Activated T-cell treated with anti-CD3 and anti-CD28 coated beads, Interleukin-2, amount 50 U/mL, for 24 hours (primary cell): ENCODE measurements at regions not wholly inside any gene's neighbourhood (a gene's known extent, or its start where the extent isn't known, plus 50 kb on each side); places are given as distances from the start of the nearest gene placed in this dataset.

Experiments
- DNase-seq: peaks from one replicate; pipeline ENCODE4 v3.0.0-alpha.2; 2020
- H3K27ac Mint-ChIP-seq: 2 replicates; pipeline ENCODE4 v1.8.0; 2020; ENCODE audit warnings: mild to moderate bottlenecking, mixed read lengths
- H3K27me3 Mint-ChIP-seq: 2 replicates; pipeline ENCODE4 v1.8.0; 2020; ENCODE audit warnings: mixed read lengths
- H3K36me3 Mint-ChIP-seq: 2 replicates; pipeline ENCODE4 v1.8.0; 2020; ENCODE audit warnings: low read depth, mixed read lengths
- H3K4me1 Mint-ChIP-seq: 2 replicates; pipeline ENCODE4 v1.8.0; 2020; ENCODE audit warnings: low read depth, mixed read lengths
- H3K4me3 Mint-ChIP-seq: 2 replicates; pipeline ENCODE4 v1.8.0; 2020; ENCODE audit warnings: mild to moderate bottlenecking, moderate library complexity, mixed read lengths
- H3K9me3 Mint-ChIP-seq: 2 replicates; pipeline ENCODE4 v1.8.0; 2020; ENCODE audit warnings: mixed read lengths

DNA sequence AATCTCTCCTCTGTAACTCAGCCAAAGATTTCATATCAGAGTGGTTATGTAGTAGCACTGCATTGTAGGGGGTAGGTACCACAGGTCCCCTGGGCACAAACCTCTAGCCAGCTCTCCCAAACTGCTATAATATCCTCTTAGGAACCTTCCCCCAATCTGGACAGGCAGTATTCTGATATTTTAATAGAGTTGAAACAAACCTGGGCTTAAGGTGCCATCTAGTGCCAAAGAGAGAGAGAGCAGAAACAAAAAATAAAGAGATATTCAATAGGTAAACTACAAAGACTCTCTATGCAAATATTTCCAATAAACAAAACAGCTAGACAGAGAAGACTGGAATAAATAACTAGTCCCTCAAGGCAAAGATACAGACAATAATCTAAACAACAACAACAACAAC is 1070.0 kb downstream of the CDH11 start:
- DNase-seq = no peak
- Mint-ChIP-seq H3K9me3 (peaks cover 29% of the 10 kb centered on the region), H3K4me1 (no peaks in the 10 kb centered on the region), H3K36me3 (no peaks in the 10 kb centered on the region), H3K27ac (no peak overlapping the region), H3K4me3 (no peak overlapping the region), H3K27me3 (no peaks in the 10 kb centered on the region)

DNA sequence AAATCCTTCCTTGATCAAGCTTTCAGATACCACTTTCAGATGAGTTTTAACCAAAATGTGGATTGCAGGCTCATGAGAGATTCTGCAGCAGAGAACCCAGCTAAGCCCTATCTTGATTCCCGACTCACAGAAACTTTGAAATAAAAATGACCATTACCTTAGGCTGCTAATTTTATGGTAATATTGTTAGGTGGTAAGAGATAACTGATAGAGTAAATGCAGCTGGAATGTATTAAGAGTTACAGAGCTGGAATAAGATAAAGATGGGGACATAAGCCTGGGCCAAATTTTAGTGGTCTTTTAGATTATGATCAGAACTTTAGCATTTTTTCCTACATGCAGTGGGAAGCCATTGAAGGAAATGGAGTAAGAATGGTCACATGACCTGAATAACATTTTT is 1074.0 kb downstream of the CDH11 start:
- H3K4me1 Mint-ChIP-seq = no peaks in the 10 kb centered on the region
- DNase-seq = no peak
- H3K27me3 Mint-ChIP-seq = no peaks in the 10 kb centered on the region
- H3K4me3 Mint-ChIP-seq = no peak overlapping the region
- no peak overlapping the region for H3K27ac Mint-ChIP-seq
- no peaks in the 10 kb centered on the region for H3K36me3 Mint-ChIP-seq
- peaks cover 15% of the 10 kb centered on the region for H3K9me3 Mint-ChIP-seq

DNA sequence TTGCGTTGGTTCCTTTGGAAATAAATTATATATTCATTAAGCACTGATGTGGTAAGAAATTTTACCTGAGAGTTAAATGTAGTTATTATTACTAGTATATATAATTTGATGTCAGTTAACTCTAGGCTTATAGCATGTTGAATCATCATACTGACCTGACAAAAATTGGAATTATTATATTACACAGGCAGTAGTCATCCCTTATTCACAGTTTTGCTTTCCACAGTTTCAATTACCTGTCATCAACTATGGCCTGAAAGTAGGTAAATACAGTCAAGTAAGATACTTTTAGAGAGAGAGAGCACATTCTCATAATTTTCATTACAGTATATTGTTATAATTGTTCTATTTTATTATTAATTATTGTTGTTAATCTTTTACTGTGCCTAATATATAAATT is 1074.7 kb downstream of the CDH11 start:
- Mint-ChIP-seq H3K27ac (no peak overlapping the region), H3K4me1 (no peaks in the 10 kb centered on the region), H3K4me3 (no peak overlapping the region), H3K9me3 (peaks cover 15% of the 10 kb centered on the region), H3K36me3 (no peaks in the 10 kb centered on the region), H3K27me3 (no peaks in the 10 kb centered on the region)
- DNase-seq = no peak

DNA sequence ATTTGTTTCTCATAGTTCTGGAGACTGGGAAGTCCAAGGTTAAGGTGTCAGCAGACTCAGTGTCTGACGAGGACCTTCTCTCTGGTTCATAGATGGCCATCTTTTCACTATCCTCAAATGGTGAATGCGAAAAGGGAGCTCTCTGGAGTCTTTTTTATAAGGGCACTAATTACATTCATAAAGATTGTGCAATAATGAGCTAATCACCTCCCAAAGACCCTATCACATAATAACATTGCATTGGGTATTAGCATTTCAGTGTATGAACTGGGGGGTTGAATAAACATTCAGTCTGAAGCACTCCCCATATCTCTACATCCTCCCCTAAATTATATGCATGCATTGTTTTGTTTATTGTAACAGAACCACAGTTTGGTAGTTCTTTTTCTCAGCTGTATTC is 1086.5 kb downstream of the CDH11 start:
- peaks cover 40% of the 10 kb centered on the region for H3K9me3 Mint-ChIP-seq
- no peaks in the 10 kb centered on the region for H3K36me3 Mint-ChIP-seq
- no peak for DNase-seq
- H3K4me1 Mint-ChIP-seq = no peaks in the 10 kb centered on the region
- no peak overlapping the region for H3K27ac Mint-ChIP-seq
- no peak overlapping the region for H3K4me3 Mint-ChIP-seq
- no peaks in the 10 kb centered on the region for H3K27me3 Mint-ChIP-seq

DNA sequence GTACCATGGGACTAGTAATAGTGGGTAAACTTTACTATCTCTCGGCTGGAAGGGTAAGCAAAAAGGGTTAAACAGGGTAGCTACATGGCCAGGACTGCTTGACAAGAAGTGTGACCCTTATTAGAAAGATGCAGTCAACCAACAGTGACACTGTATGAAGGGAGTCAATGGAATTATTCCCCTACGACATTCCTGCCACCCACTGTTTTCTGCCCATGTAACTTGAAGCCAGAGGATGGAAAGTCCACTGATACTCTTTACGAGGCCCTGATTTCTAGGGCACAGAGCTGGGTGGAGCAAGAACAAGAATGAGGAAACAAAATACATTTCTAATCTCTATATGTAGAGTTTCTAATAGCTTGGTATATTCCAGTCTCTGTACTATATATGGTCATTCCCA is 1102.5 kb downstream of the CDH11 start:
- Mint-ChIP-seq H3K27ac (no peak overlapping the region), H3K4me1 (no peaks in the 10 kb centered on the region), H3K9me3 (peaks cover 36% of the 10 kb centered on the region), H3K36me3 (no peaks in the 10 kb centered on the region), H3K4me3 (no peak overlapping the region), H3K27me3 (no peaks in the 10 kb centered on the region)
- DNase-seq = no peak

DNA sequence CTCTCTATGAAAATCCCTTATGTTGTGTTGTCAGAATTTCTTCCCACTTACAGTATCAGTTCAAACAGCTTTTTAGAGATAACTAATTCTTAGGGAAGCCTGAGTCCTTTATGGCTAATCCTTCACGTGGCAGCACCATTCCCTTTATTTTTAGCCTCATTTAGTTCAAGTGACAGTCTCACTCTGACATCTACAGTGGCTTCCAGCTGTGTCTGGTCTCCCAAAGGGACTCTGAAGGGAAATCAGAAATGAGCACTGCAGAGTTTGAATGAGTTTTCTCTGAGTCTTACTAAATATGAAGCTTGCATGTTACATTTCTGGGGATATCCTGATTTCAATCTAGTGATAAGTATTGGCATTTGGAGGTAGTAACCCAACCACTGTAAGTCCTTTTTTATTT is 1104.1 kb downstream of the CDH11 start:
- no peaks in the 10 kb centered on the region for H3K27me3 Mint-ChIP-seq
- H3K9me3 Mint-ChIP-seq = peaks cover 32% of the 10 kb centered on the region
- H3K27ac Mint-ChIP-seq = no peak overlapping the region
- H3K4me3 Mint-ChIP-seq = no peak overlapping the region
- H3K4me1 Mint-ChIP-seq = no peaks in the 10 kb centered on the region
- DNase-seq = no peak
- H3K36me3 Mint-ChIP-seq = no peaks in the 10 kb centered on the region

DNA sequence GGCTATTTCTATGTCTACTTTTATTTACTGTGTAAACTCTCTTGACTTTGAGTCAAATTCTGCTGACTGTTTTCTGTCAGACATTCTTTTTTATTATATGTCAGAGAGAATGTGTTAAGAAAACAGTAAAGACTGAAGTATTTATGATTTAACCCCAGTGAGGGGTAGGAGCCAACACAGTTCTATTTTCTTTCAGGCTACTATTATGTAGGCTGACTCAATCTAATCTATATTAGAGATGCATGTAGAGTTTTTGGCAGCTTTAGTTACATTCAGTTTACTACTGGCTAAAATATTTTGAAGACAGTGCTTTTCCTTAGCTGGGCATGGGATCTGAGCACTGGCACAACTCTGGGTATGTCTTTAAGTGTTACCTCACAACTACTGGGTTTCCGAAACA is 1108.0 kb downstream of the CDH11 start:
- no peak for DNase-seq
- Mint-ChIP-seq H3K4me1 (no peaks in the 10 kb centered on the region), H3K27me3 (no peaks in the 10 kb centered on the region), H3K4me3 (no peak overlapping the region), H3K27ac (no peak overlapping the region), H3K36me3 (no peaks in the 10 kb centered on the region), H3K9me3 (peaks cover 43% of the 10 kb centered on the region)

DNA sequence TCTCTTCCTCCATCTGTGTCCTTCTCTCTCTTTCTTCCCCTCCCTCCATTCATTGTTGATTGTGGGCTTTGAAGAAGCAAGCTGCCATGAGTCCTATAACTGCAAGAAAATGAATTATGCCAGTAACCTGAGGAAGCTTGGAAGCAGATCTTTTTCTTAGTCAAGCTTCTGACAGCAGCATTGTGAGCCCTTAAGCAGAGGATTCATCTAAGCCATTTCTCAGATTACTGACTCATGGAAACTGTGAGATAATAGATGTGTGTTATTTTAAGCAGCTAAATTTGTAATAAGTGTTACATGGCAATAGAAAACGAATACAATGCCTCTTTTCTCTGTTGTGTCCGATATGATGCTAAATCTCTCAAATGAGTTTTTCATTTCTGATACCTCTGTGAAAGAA is 1109.7 kb downstream of the CDH11 start:
- Mint-ChIP-seq H3K9me3 (peaks cover 46% of the 10 kb centered on the region), H3K27me3 (no peaks in the 10 kb centered on the region), H3K4me1 (no peaks in the 10 kb centered on the region), H3K4me3 (no peak overlapping the region), H3K27ac (no peak overlapping the region), H3K36me3 (no peaks in the 10 kb centered on the region)
- DNase-seq = no peak

DNA sequence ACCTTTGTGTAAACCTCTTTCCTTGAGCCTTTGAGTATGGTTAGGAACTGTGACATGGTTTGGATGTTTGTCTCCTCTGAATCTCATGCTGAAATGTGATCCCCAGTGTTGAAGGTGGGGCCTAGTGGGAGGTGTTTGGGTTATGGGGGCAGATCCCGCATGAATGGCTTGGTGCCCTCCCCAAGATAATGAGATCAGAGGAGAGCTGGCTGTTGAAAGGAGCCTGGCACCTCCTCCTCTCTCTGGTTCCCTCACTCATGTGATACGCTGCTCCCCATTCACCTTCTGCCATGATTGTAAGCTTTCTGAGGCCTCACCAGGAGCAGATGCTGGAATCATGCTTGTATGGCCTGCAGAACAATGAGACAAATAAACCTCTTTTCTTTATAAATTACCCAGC is 1110.2 kb downstream of the CDH11 start:
- Mint-ChIP-seq H3K27ac (no peak overlapping the region), H3K27me3 (no peaks in the 10 kb centered on the region), H3K4me3 (no peak overlapping the region), H3K4me1 (no peaks in the 10 kb centered on the region), H3K36me3 (no peaks in the 10 kb centered on the region), H3K9me3 (peaks cover 42% of the 10 kb centered on the region)
- no peak for DNase-seq

DNA sequence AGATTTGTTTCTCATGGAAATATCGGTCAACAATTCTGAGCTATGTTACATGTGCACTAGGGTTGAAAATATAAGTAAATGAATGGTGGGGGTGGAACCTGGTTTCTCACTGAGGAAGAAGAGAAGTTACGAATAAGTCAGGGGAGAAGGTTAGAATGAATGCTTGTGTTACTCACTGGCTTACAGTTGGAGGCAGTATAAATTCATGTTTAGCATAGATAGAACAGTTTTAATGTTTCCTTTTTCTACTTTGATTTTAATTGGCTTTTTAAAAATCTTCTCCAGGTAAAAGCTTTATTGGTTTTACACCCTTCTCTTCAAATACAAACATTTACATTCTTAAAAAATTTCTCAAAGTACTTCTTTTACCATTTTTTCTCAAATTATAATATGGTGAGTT is 1113.7 kb downstream of the CDH11 start:
- Mint-ChIP-seq H3K27ac (no peak overlapping the region), H3K27me3 (no peaks in the 10 kb centered on the region), H3K36me3 (no peaks in the 10 kb centered on the region), H3K4me3 (no peak overlapping the region), H3K4me1 (no peaks in the 10 kb centered on the region), H3K9me3 (peaks cover 37% of the 10 kb centered on the region)
- no peak for DNase-seq

DNA sequence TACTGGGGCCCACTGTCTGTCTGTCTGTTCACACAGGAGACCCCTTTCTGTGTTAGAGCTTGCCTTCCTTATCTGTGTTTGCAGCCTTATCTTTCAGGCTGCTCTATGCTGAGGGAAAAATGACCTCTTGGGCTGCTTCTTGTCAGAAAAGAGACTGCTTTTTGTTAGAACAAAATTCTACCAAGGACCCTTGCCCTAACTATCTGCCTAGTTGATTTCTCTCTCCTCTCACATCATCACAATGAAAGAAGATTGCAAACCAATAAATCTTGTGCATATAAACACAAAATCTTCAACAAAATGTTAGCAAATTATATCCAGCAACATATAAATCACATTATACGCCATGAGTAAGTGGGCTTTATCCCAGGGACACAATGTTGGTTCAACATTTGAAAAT is 1117.7 kb downstream of the CDH11 start:
- no peaks in the 10 kb centered on the region for H3K27me3 Mint-ChIP-seq
- no peaks in the 10 kb centered on the region for H3K4me1 Mint-ChIP-seq
- no peak overlapping the region for H3K27ac Mint-ChIP-seq
- DNase-seq = no peak
- no peaks in the 10 kb centered on the region for H3K36me3 Mint-ChIP-seq
- H3K4me3 Mint-ChIP-seq = no peak overlapping the region
- peaks cover 23% of the 10 kb centered on the region for H3K9me3 Mint-ChIP-seq

DNA sequence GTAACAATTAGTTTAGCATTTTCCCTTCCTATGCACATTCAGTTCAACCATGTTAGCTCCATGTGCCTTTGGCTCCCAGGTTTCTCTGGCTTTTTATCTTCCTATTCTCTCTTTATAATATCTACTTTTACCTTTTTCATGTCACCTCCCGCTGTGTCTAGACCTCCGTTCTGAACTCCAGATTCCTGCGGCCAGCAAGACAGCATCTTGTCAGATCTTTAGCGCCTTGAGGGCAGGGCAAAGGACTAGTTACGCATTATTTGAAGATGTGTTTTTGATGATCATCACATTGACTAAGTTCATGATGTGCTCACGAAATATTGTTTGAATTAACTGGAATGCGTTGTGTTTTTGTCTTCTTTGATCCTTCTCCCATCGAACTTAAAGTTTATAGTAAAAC is 1126.8 kb downstream of the CDH11 start:
- Mint-ChIP-seq H3K27me3 (no peaks in the 10 kb centered on the region), H3K36me3 (no peaks in the 10 kb centered on the region), H3K4me1 (no peaks in the 10 kb centered on the region), H3K9me3 (peaks cover 19% of the 10 kb centered on the region), H3K27ac (no peak overlapping the region), H3K4me3 (no peak overlapping the region)
- DNase-seq = no peak

DNA sequence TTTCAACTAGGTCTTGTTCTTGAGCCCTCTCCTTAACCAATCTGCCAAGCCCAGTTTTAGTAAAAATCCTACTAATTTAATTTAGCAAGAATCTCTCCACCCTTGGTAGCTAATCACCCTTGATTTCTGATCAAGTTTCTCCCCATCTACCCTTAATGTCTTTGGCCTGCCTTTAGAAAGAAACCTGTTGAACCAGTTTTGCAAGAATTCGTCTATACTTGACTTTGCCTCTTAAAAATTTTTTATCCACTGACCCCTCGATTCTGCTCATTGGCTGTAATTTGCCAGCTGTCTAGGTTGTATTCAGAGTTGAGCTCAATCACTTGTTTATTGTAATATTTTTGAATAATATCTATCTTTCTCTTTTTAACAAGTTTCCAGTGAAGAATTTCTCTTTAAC is 1138.5 kb downstream of the CDH11 start:
- no peaks in the 10 kb centered on the region for H3K4me1 Mint-ChIP-seq
- H3K36me3 Mint-ChIP-seq = no peaks in the 10 kb centered on the region
- peaks cover 41% of the 10 kb centered on the region for H3K9me3 Mint-ChIP-seq
- H3K4me3 Mint-ChIP-seq = no peak overlapping the region
- no peak for DNase-seq
- no peaks in the 10 kb centered on the region for H3K27me3 Mint-ChIP-seq
- H3K27ac Mint-ChIP-seq = no peak overlapping the region

DNA sequence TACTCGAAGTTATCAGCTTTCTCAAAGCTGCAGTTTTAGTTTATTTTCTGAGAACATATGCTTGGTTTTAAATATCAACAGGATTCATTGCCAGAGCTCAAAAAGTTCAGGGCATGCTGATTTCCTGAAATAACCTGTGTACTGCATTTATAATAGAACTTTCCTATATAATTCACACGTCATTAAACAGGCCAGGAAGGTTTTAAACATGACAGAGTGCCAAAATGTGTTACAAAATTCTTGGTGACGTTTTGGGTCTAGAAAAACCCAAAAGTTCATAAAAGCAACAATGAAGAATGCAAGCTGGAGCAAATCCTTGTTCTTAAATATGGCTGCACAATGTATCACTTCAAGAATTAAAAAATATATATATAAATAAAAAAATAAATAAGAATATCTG is 1139.1 kb downstream of the CDH11 start:
- Mint-ChIP-seq H3K9me3 (peaks cover 42% of the 10 kb centered on the region), H3K27me3 (no peaks in the 10 kb centered on the region), H3K4me1 (no peaks in the 10 kb centered on the region), H3K36me3 (no peaks in the 10 kb centered on the region), H3K27ac (no peak overlapping the region), H3K4me3 (no peak overlapping the region)
- no peak for DNase-seq

DNA sequence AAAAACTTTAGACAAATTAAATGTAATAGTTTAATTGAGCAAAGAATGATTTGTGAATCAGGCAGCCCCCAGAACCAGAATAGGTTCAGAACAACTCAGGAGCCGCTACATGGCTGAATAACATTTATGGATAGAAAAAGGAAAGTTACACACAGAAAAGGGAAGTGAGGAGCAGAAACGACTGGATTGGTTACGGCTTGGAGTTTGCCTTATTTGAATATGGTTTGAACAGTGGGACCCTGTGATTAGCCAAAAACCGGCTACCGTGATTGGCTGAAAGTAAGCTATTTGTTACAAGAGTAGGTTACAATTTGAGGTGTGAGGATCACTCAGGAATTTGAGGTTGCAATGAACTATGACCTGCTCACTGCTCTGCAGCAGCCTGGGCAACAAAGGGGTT is 1139.8 kb downstream of the CDH11 start:
- DNase-seq = no peak
- Mint-ChIP-seq H3K27me3 (no peaks in the 10 kb centered on the region), H3K36me3 (no peaks in the 10 kb centered on the region), H3K4me3 (no peak overlapping the region), H3K9me3 (peaks cover 38% of the 10 kb centered on the region), H3K27ac (no peak overlapping the region), H3K4me1 (no peaks in the 10 kb centered on the region)

DNA sequence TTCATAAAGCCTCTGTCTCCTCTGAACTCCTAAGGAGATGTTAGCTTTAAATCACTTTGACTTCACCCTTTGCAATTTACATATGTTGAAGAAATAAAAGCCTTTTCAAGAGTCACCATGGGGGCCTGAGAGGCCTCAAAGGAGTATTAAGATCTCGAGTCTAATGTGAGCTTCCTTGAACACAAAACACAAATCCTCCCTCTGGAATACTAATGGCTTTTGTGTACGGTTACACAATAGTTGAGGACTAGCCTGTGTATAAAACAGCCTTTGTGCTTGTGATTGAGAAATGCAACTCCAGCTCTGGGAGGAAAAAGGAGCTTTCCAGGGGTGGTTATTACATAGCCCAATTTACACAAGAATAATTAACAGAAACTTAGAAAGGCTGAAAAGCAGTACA is 1140.2 kb downstream of the CDH11 start:
- DNase-seq = no peak
- no peak overlapping the region for H3K27ac Mint-ChIP-seq
- H3K4me3 Mint-ChIP-seq = no peak overlapping the region
- H3K9me3 Mint-ChIP-seq = peaks cover 33% of the 10 kb centered on the region
- H3K36me3 Mint-ChIP-seq = no peaks in the 10 kb centered on the region
- H3K4me1 Mint-ChIP-seq = no peaks in the 10 kb centered on the region
- no peaks in the 10 kb centered on the region for H3K27me3 Mint-ChIP-seq
